Common myeloid progenitor, CD34-positive (primary cell): ENCODE measurements at regions not wholly inside any gene's neighbourhood (a gene's known extent, or its start where the extent isn't known, plus 50 kb on each side); places are given as distances from the start of the nearest gene placed in this dataset.

Experiments used
- CTCF ChIA-PET: fragments of 350-600 bp; sonication (Branson Sonifier 250); formaldehyde crosslinking; loops from one replicate; lab custom pipeline; 2021; ENCODE audit warnings: antibody characterized with exemption; lab: Charles Lee
- POLR2A ChIA-PET: fragments of 350-600 bp; sonication (Branson Sonifier 250); formaldehyde crosslinking; loops from one replicate; lab custom pipeline; 2021; ENCODE audit warnings: antibody characterized with exemption; lab: Charles Lee
- DNase-seq, 3 donors: peaks; one replicate each; pipeline versions ENCODE4 v3.0.0 to v3.0.0-alpha.2; 2013
- H3K27ac ChIP-seq, 2 experiments: 1 replicate in 1 of 2; 2 replicates in 1 of 2; pipeline ENCODE4 v1.7.0; 2013; ENCODE audit warnings: inconsistent platforms in 2 of 2, low read length in 2 of 2, mild to moderate bottlenecking in 2 of 2, low read depth in 1 of 2, moderate library complexity in 1 of 2; ENCODE audit not compliant: severe bottlenecking in 2 of 2, insufficient read depth in 1 of 2, poor library complexity in 1 of 2
- H3K27me3 ChIP-seq, 5 experiments: replicated peaks in 2 of 5; 1 replicate in 3 of 5; 2 replicates in 2 of 5; pipeline versions ENCODE4 v1.6.1 to v1.7.0; 2013; ENCODE audit warnings: low read length in 4 of 5, mild to moderate bottlenecking in 2 of 5, moderate library complexity in 2 of 5, inconsistent platforms in 1 of 5; ENCODE audit not compliant: insufficient read depth in 5 of 5, control insufficient read depth in 4 of 5
- H3K36me3 ChIP-seq, 4 experiments: 1 replicate in 2 of 4; 2 replicates in 2 of 4; pipeline versions ENCODE4 v1.6.1 to v1.7.0; 2013; ENCODE audit warnings: low read length in 3 of 4, control low read depth in 1 of 4, mild to moderate bottlenecking in 1 of 4; ENCODE audit not compliant: control insufficient read depth in 4 of 4, insufficient read depth in 4 of 4
- H3K4me1 ChIP-seq, 4 experiments: 1 replicate in 3 of 4; 2 replicates in 1 of 4; pipeline versions ENCODE4 v1.6.1 to v1.7.1; 2013; ENCODE audit warnings: low read length in 3 of 4, mild to moderate bottlenecking in 3 of 4, control low read depth in 1 of 4, inconsistent platforms in 1 of 4, moderate library complexity in 1 of 4; ENCODE audit not compliant: control insufficient read depth in 4 of 4, insufficient read depth in 4 of 4; ENCODE audit errors: control extremely low read depth in 1 of 4
- H3K4me3 ChIP-seq, 7 experiments: 1 replicate in 4 of 7; 2 replicates in 3 of 7; pipeline versions ENCODE4 v1.5.1 to v1.7.0; 2013; ENCODE audit warnings: mild to moderate bottlenecking in 7 of 7, low read length in 6 of 7, moderate library complexity in 6 of 7, inconsistent platforms in 2 of 7, low read depth in 2 of 7, control low read depth in 1 of 7; ENCODE audit not compliant: insufficient read depth in 4 of 7, control insufficient read depth in 1 of 7; ENCODE audit errors: extremely low read depth in 1 of 7
- H3K9me3 ChIP-seq, 5 experiments: 1 replicate in 4 of 5; 2 replicates in 1 of 5; pipeline versions ENCODE4 v1.6.1 to v1.7.1; 2013; ENCODE audit warnings: low read length in 4 of 5, mild to moderate bottlenecking in 2 of 5, inconsistent platforms in 1 of 5, low read depth in 1 of 5, moderate library complexity in 1 of 5; ENCODE audit not compliant: control insufficient read depth in 4 of 5, insufficient read depth in 2 of 5; ENCODE audit errors: control extremely low read depth in 1 of 5
- WGBS: methylation state at CpG from one replicate; pipeline ENCODE4 v1.1.5; 2013; ENCODE audit not compliant: insufficient coverage; 5-methylcytosine and 5-hydroxymethylcytosine counted together

DNA sequence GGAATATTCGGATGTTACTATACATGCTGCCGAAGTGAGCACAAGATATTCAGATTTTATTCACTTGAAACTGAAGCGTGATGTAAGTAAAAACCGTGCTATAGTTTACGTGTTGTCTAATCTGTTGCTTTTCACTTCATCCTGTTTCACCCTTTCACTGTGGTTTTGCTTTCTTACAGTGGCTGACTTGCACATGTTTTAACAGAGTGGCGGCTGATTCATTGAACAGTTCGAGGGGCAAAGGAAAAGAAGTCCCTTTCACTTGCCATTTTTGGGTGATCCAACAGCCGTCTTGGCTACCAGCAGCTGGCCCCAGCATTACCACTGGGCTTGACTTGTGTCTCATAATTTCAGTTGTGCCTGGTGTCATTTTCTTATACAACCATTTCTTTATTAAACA lies 134.0 kb downstream of the IRX1 start:
- ChIA-PET POLR2A (no interaction called here), CTCF (interaction anchor here (1.1 kb wide), 1 partner anchor 18 kb away, joined by 3 read pairs; no protein-coding TSS in a partner anchor)
- 87% methylated on average over 7 of the region's 8 CpGs for WGBS
- H3K27me3 ChIP-seq, result peaks cover 0 to 6% (median 0%) of the 10 kb centered on the region in 5 experiments
- H3K4me3 ChIP-seq, result no peak overlapping the region
- no peak overlapping the region for H3K27ac ChIP-seq
- no peak for DNase-seq
- H3K9me3 ChIP-seq, result no peaks in the 10 kb centered on the region
- H3K36me3 ChIP-seq, result no peaks in the 10 kb centered on the region
- H3K4me1 ChIP-seq, result no peaks in the 10 kb centered on the region

GRCh38 chr5:3734632-3735031 lies 139.0 kb downstream of the IRX1 start:
- no peak overlapping the region for H3K27ac ChIP-seq
- POLR2A ChIA-PET, result no interaction called here
- 91% methylated on average over 6 of the region's 6 CpGs for WGBS
- DNase-seq, result no peak
- CTCF ChIA-PET, result interaction anchor here (1.0 kb wide), 1 partner anchor 9 kb away, joined by 4 read pairs; no protein-coding TSS in a partner anchor
- no peaks in the 10 kb centered on the region for H3K4me1 ChIP-seq
- H3K9me3 ChIP-seq, result no peaks in the 10 kb centered on the region
- H3K4me3 ChIP-seq, result no peak overlapping the region
- H3K27me3 ChIP-seq, result peaks cover 0 to 3% (median 0%) of the 10 kb centered on the region in 5 experiments
- H3K36me3 ChIP-seq, result no peaks in the 10 kb centered on the region

- 91% methylated on average over 16 of the region's 16 CpGs for WGBS
- Histone ChIP-seq H3K36me3 (no peaks in the 10 kb centered on the region), H3K27ac (no peak overlapping the region), H3K9me3 (no peaks in the 10 kb centered on the region), H3K4me3 (no peak overlapping the region), H3K27me3 (peaks cover 0 to 3% (median 0%) of the 10 kb centered on the region in 5 experiments), H3K4me1 (no peaks in the 10 kb centered on the region)
- POLR2A ChIA-PET, result no interaction called here
- CTCF ChIA-PET, result no interaction called here
- no peak for DNase-seq
These were observed 140.8 kb downstream of the IRX1 start for GRCh38 chr5:3736466-3736865.

GRCh38 chr5:3736926-3737325 lies 141.3 kb downstream of the IRX1 start:
- Histone ChIP-seq H3K36me3 (no peaks in the 10 kb centered on the region), H3K9me3 (no peaks in the 10 kb centered on the region), H3K27ac (no peak overlapping the region), H3K27me3 (peaks cover 0 to 3% (median 0%) of the 10 kb centered on the region in 5 experiments), H3K4me3 (no peak overlapping the region), H3K4me1 (no peaks in the 10 kb centered on the region)
- no peak for DNase-seq
- 85% methylated on average over 8 of the region's 9 CpGs for WGBS
- ChIA-PET POLR2A (no interaction called here), CTCF (no interaction called here)

- Histone ChIP-seq H3K27ac (no peak overlapping the region), H3K36me3 (no peaks in the 10 kb centered on the region), H3K4me1 (no peaks in the 10 kb centered on the region), H3K9me3 (no peaks in the 10 kb centered on the region), H3K27me3 (no peaks in the 10 kb centered on the region), H3K4me3 (no peak overlapping the region)
- 92% methylated on average over 3 of the region's 3 CpGs for WGBS
- ChIA-PET POLR2A (no interaction called here), CTCF (no interaction called here)
- no peak for DNase-seq
These were observed 143.3 kb downstream of the IRX1 start for GRCh38 chr5:3738919-3739318.

- H3K27me3 ChIP-seq, result no peaks in the 10 kb centered on the region
- no peaks in the 10 kb centered on the region for H3K36me3 ChIP-seq
- no peak overlapping the region for H3K4me3 ChIP-seq
- H3K9me3 ChIP-seq, result no peaks in the 10 kb centered on the region
- no peak overlapping the region for H3K27ac ChIP-seq
- DNase-seq, result no peak
- no peaks in the 10 kb centered on the region for H3K4me1 ChIP-seq
- 99% methylated on average over 18 of the region's 27 CpGs for WGBS
- ChIA-PET POLR2A (no interaction called here), CTCF (no interaction called here)
These were observed 145.1 kb downstream of the IRX1 start for GRCh38 chr5:3740546-3741373.

DNA sequence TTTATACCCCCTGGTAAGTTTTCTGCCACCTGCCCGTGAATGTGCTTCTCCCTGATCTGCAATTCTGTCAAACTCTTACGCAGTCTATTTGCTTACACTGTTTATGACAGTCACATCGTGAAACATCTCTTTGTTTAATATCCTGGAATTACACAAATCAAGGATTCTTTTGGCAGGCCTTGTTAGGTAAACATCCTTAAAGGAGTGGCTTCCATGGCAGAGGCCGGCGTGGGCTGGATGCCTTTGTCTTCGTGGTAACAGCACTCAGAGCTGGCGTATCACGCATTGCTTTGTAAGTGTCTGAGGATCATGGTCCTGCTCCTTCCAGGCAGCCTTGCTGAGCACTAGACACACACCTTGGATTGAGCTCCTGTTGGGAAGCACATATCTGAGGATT lies 145.7 kb downstream of the IRX1 start:
- Histone ChIP-seq H3K27me3 (no peaks in the 10 kb centered on the region), H3K4me1 (no peaks in the 10 kb centered on the region), H3K36me3 (no peaks in the 10 kb centered on the region), H3K4me3 (no peak overlapping the region), H3K27ac (no peak overlapping the region), H3K9me3 (peaks cover 0 to 2% (median 0%) of the 10 kb centered on the region in 5 experiments)
- ChIA-PET POLR2A (no interaction called here), CTCF (no interaction called here)
- no peak for DNase-seq
- 96% methylated on average over 8 of the region's 8 CpGs for WGBS
